ENCODE measurements at regions not wholly inside any gene's neighbourhood (a gene's known extent, or its start where the extent isn't known, plus 50 kb on each side); places are given as distances from the start of the nearest gene placed in this dataset.

DNA sequence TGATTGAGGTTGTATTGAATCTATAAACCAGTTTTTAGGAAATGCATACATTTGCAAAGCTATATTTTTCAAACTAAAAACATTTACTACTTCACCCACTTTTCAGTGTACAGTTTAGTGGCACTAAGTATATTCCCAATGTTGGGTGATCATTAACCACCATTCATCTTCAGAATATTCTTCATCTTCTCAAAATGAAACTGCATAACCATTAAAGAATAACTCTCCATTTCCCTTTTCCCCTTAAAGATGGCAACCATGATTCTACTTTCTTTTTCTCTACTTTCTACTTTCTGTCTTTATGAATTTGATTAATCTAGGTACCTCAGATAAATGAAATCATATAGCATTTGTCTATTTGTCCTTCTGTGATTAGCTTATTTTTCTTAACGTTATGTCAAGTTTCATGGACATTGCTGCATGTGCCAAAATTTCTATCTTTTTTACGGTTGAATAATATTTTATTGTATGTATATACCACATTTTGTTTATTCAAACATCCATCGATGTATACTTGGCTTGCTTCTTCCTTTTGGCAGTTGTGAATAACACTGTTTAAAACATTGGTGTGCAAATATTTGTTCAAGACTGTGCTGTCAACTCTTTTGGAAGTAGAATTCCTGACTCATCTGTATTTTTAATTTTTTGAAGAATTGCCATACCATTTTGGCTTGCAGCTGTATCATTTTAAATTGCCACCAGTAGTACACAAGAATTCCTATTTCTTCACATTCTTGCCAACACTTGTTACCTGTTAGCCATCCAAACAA, 104.9 kb downstream of the RPRM start:
- no peak for ATAC-seq (replicated peaks)
- no peak overlapping the region for H3K4me3 Mint-ChIP-seq
- no peak overlapping the region for H3K27ac Mint-ChIP-seq
- no peaks in the 10 kb centered on the region for H3K36me3 Mint-ChIP-seq (ENCODE audit: low read depth)
- H3K4me1 Mint-ChIP-seq = no peaks in the 10 kb centered on the region
- H3K9me3 Mint-ChIP-seq = no peaks in the 10 kb centered on the region
- H3K27me3 Mint-ChIP-seq = no peaks in the 10 kb centered on the region

DNA sequence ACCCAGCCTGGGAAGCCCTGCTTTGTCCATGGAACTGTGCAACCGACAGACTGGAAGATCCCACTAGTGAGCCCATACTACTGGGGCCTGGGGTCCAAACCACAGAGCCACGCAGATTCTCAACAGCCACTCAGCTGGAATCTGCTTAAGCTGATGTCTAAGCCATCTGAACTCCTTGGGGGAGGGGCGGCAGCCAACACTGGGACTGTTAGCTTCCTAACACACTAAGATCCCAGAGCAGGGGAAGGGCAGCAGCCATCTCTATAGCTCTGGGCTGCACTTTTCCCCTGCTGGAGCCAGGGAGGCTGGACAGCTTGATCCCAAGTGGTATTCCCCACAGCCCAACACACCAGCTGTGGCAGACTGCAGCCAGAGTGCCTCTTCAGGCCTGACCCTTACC, 118.3 kb downstream of the RPRM start:
- Mint-ChIP-seq H3K27me3 (no peaks in the 10 kb centered on the region), H3K4me3 (no peak overlapping the region), H3K27ac (no peak overlapping the region), H3K4me1 (no peaks in the 10 kb centered on the region), H3K9me3 (no peaks in the 10 kb centered on the region), H3K36me3 (ENCODE audit: low read depth) (no peaks in the 10 kb centered on the region)
- no peak for ATAC-seq (replicated peaks)

DNA sequence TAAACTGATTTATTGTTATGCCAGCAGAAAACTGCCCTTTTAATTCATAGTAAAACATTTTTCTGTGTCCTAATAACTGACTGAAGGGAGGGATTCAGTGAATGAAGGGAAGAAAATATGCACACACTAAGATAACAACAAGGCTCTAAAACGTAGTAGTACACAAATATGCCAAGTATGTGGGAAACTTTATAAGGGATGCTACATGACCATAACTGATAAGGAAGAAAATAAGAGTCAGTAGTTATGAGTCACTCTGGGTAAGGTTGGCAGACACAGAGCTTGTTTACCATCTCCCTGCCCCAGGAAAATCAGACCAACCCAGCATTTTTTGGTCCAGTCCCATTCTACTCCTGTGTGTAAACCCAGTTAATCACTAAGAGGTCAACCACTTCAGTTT, 124.2 kb downstream of the RPRM start:
- no peak for ATAC-seq (replicated peaks)
- Mint-ChIP-seq H3K27me3 (no peaks in the 10 kb centered on the region), H3K4me3 (no peak overlapping the region), H3K9me3 (peaks cover 4% of the 10 kb centered on the region), H3K27ac (no peak overlapping the region), H3K4me1 (no peaks in the 10 kb centered on the region), H3K36me3 (ENCODE audit: low read depth) (no peaks in the 10 kb centered on the region)

DNA sequence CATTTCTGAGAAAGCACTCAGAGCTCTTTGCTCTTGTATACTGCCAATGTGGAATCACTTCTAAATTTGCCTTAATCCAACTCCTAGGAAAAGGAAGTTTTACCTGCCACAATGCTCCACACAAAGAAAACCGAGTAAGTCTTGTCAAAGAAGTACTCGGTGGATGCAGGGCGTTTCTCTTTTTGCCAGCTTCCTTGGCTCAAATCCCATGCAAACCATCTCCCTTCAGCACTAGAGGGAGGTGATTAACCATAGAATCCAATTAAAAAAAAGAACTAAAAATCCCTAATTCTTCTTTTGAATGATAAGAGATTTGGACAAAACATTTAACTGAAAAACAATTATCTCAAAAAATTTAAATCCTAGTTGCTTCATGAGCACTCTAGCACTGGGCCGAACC, 129.0 kb downstream of the RPRM start:
- Mint-ChIP-seq H3K4me1 (no peaks in the 10 kb centered on the region), H3K27me3 (no peaks in the 10 kb centered on the region), H3K9me3 (peaks cover 8% of the 10 kb centered on the region), H3K27ac (no peak overlapping the region), H3K36me3 (ENCODE audit: low read depth) (no peaks in the 10 kb centered on the region), H3K4me3 (no peak overlapping the region)
- no peak for ATAC-seq (replicated peaks)

DNA sequence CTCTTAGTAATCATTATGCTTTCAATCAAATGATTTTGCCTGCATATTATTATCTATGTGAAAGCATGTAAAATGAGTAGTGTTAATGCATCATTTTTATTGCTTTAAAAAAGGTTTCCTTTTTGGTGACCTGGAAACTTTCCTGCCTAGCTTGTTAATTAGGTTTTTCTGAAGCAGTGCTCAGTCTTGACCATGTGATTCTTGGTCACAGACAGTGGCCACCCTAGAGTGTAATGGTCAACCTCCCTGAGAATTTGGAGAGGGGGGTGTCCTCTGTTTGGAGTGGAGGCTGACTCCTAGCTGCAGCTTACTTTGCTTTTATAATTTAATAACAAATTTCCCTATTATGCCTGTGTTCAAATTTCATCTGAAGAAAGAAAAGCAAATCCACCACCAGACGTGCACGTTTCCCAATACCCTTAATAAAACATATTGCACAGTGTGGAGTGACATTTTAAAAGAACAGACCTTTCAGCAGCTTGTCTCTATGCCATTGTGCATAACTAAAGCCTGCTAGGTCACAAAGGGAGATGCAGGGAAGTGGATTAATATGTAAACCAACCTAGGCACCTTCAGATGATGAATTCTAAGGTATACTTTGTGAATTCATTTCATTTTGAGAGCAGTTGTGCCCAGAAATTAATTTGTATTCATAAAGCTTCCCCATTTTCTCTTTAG, 130.6 kb downstream of the RPRM start:
- Mint-ChIP-seq H3K27me3 (no peaks in the 10 kb centered on the region), H3K27ac (no peak overlapping the region)

DNA sequence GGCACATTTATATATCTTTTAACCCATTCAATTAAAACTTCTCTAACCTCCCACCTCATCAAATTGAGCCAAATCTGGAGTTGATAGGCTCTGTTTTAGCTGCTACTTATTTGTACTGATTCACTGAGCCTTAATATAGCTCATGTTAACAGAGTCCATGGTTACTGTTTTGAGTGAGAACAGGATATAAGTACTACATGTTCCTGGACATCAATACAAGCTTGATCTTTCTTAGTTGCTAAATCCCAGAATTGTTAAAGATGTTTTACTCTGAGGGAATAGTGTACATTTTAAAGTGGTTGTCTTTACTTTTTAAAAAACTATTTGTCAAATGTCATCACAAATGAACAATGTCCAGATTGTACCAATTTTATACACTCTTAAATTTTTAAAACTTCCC, 157.7 kb downstream of the RPRM start:
- Mint-ChIP-seq H3K4me1 (no peaks in the 10 kb centered on the region), H3K36me3 (ENCODE audit: low read depth) (no peaks in the 10 kb centered on the region), H3K4me3 (no peak overlapping the region), H3K27ac (no peak overlapping the region), H3K27me3 (no peaks in the 10 kb centered on the region), H3K9me3 (peaks cover 8% of the 10 kb centered on the region)
- no peak for ATAC-seq (replicated peaks)

More for the DNA sequence above, 130.6 kb downstream of the RPRM start:
- H3K36me3 Mint-ChIP-seq (ENCODE audit: low read depth) = no peaks in the 10 kb centered on the region
- peaks cover 8% of the 10 kb centered on the region for H3K9me3 Mint-ChIP-seq
- H3K4me1 Mint-ChIP-seq = no peaks in the 10 kb centered on the region
- no peak overlapping the region for H3K4me3 Mint-ChIP-seq
- ATAC-seq (replicated peaks) = no peak

DNA sequence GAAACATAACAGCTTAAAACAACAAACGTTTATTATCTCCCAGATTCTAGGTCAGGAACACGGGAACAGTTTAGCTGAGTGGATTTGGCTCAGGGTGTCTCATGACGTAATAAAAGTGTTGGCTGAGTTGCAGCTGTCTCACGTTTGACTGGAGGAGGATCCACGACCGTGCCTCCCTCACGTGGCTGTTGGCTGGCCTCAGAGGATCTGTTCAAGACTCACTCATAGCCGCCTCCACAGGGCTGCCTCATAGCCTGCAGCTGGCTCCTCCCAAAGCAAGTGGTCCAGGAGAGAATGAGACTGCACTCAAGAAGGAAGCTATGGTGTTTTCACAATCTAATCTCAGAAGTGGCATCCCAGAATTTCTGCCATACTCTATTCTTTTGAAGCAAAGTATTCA, 167.1 kb downstream of the RPRM start:
- Mint-ChIP-seq H3K27me3 (no peaks in the 10 kb centered on the region), H3K9me3 (peaks cover 3% of the 10 kb centered on the region), H3K4me3 (no peak overlapping the region), H3K27ac (no peak overlapping the region), H3K4me1 (no peaks in the 10 kb centered on the region), H3K36me3 (ENCODE audit: low read depth) (no peaks in the 10 kb centered on the region)
- ATAC-seq (replicated peaks) = no peak

DNA sequence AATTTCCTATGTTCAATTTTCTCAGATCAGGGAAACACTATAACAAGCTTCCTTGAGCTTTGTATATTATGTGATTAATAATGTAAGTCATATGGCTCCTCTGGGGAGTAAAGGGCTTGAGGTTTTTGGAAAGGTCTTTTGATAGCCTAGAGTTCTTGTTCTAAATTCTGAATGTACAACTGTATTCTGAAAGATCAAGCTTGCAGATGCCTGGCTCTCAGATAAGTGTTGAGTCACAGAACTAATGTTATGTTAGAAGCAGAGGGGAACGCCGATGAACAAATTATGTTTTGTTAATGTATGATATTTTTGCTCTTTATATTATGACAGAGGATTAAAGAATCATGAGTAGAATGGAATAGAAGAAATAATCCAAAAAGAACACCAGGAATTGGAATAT, 170.1 kb downstream of the RPRM start:
- Mint-ChIP-seq H3K36me3 (ENCODE audit: low read depth) (no peaks in the 10 kb centered on the region), H3K27ac (no peak overlapping the region), H3K9me3 (no peaks in the 10 kb centered on the region), H3K4me3 (no peak overlapping the region), H3K27me3 (no peaks in the 10 kb centered on the region), H3K4me1 (no peaks in the 10 kb centered on the region)
- no peak for ATAC-seq (replicated peaks)

DNA sequence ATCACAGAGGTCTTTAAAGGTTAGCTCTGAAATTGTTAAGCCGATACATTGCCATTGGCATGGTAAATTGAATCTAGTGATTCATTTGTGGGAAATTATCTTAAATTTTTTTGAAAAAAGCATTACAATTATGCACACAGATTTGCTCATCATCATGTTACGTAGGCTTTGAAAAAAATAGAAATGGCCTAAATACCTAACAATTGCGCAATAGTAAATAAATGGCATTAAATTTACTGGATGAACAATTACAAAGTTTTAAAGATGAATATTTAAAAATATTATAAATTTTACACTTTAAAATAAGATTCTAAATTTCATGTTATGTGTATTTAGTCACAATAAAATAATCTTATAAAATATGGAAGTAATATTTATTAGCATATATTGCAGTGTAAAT, 171.3 kb downstream of the RPRM start:
- ATAC-seq (replicated peaks) = no peak
- no peaks in the 10 kb centered on the region for H3K9me3 Mint-ChIP-seq
- no peaks in the 10 kb centered on the region for H3K4me1 Mint-ChIP-seq
- no peak overlapping the region for H3K27ac Mint-ChIP-seq
- no peaks in the 10 kb centered on the region for H3K36me3 Mint-ChIP-seq (ENCODE audit: low read depth)
- H3K4me3 Mint-ChIP-seq = no peak overlapping the region
- H3K27me3 Mint-ChIP-seq = no peaks in the 10 kb centered on the region

DNA sequence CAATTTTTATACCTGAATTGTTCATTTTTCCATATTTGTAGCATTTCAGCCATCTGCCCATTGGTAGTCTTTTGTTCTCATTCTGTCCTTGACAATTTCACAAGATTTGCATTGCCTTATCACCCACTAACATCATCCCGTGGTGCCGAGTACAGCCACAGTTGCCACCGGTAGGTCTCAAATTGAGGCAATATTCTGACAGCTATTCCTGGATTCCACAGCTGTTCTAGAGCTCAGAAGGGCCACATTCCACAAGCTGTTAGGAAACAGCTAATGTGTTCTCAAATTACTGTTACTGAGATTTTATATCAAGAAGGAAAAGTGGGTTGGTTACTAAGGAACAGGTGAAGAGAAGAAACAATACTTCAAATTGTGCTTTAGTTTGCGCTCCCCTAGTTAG, 178.8 kb downstream of the RPRM start:
- H3K27ac Mint-ChIP-seq = no peak overlapping the region
- no peaks in the 10 kb centered on the region for H3K36me3 Mint-ChIP-seq (ENCODE audit: low read depth)
- no peak overlapping the region for H3K4me3 Mint-ChIP-seq
- no peaks in the 10 kb centered on the region for H3K9me3 Mint-ChIP-seq
- H3K4me1 Mint-ChIP-seq = no peaks in the 10 kb centered on the region
- no peaks in the 10 kb centered on the region for H3K27me3 Mint-ChIP-seq
- no peak for ATAC-seq (replicated peaks)

DNA sequence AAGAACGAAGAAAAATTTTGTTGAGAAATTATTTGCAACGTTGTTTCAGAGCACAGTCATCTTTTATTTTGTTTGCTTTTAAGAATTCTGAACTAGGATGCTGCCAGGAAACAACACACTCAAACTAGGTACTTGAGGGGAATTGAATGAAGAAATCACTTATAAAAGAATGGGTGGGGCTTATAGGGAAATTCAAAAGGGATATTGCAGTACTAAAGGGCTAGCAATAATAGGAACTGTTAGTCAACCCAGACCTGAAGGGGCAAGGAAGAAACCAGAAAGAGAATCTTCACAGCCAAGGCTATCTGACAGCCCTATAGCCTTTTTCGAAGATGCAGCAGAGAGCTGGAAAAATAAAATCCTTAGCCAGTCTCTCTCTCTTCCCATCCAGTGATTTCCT, 179.3 kb downstream of the RPRM start:
- H3K4me3 Mint-ChIP-seq = no peak overlapping the region
- H3K4me1 Mint-ChIP-seq = no peaks in the 10 kb centered on the region
- H3K9me3 Mint-ChIP-seq = no peaks in the 10 kb centered on the region
- no peak for ATAC-seq (replicated peaks)
- H3K27ac Mint-ChIP-seq = no peak overlapping the region
- H3K36me3 Mint-ChIP-seq (ENCODE audit: low read depth) = no peaks in the 10 kb centered on the region
- no peaks in the 10 kb centered on the region for H3K27me3 Mint-ChIP-seq

DNA sequence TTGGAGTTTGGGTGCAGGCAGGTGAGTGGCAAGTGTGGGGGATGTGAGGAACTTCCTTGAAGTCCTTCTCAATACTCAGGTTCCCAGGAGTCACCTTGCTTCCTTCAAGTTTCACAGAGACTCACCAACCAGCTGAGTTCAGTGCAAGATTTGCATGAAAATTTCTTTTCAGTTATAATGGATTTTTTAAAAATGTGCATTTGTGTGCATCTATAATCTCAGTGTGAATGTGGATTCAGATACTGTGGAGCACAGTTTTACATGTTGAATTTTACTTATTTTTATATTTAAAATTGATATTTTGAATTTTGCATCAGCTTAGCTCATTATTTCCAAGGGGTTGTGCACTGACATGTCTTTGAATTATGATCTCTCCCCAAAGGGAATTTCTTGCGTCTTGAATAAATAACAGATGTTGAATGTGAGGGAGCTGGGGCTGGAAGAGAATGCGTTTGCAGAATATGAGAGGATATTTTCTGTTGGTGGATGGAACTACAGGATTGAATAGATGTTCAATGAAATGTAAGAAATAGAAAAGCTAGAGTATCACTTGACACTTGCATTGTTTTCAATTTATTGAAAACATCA, 184.3 kb downstream of the RPRM start:
- H3K27ac Mint-ChIP-seq = no peak overlapping the region
- no peaks in the 10 kb centered on the region for H3K4me1 Mint-ChIP-seq
- no peaks in the 10 kb centered on the region for H3K36me3 Mint-ChIP-seq (ENCODE audit: low read depth)
- no peaks in the 10 kb centered on the region for H3K9me3 Mint-ChIP-seq
- no peak overlapping the region for H3K4me3 Mint-ChIP-seq
- no peak for ATAC-seq (replicated peaks)
- H3K27me3 Mint-ChIP-seq = no peaks in the 10 kb centered on the region

DNA sequence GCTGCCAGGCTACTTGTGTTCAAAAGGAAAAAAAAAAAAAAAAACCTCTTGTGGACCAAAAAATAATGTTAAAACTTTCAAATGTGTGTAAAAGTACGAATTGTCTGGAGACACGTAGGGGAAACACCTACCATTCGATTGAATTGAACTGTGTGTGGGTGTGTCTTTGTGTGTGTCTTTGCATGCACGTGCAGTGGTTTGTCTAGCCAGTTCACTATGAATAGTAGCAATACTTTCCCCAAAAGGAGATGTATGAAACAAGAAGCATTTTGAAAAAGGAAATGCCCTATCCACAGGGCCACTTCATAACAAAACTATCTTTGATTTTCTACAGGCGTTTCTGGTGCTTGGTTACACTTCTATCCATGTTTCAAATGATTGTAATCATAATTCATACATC, 186.8 kb downstream of the RPRM start:
- Mint-ChIP-seq H3K4me3 (no peak overlapping the region), H3K4me1 (no peaks in the 10 kb centered on the region), H3K36me3 (ENCODE audit: low read depth) (no peaks in the 10 kb centered on the region), H3K9me3 (no peaks in the 10 kb centered on the region), H3K27ac (no peak overlapping the region), H3K27me3 (peaks cover 7% of the 10 kb centered on the region)
- no peak for ATAC-seq (replicated peaks)

DNA sequence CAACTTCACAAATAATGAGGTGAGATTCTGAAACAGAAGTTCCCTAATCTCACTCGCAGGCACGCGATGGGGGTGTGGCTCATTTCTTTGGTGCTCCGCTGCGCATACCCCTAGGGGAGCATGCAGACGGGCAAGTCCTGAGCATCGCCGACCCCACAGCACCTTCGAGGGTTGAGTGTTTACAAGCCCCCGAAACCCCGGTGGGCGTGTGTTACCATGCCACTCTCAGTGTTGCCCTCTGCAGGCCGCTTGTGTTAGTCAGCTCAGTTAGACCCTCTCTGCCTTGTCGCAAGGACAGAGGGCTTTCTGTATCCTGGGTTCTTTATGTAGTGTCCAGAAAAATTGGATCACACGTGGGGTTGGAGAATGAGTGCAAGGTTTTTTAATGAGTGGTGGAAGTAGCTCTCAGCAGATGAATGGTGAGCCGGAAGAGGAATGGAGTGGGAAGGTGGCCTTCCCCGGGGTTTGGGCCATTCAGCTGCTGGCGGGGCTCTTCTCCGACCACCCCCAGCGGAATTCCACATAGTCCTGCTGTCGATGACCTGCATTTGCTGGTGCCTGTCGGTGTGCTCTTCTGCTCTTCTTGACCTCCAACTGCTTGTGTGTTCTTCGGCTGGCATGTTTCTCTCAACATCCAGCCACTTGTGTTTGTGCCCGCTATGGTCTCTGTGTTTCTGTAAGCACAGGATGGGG, 191.3 kb downstream of the RPRM start:
- no peaks in the 10 kb centered on the region for H3K4me1 Mint-ChIP-seq
- no peak for ATAC-seq (replicated peaks)

More for the DNA sequence above, 191.3 kb downstream of the RPRM start:
- no peaks in the 10 kb centered on the region for H3K36me3 Mint-ChIP-seq (ENCODE audit: low read depth)
- peaks cover 7% of the 10 kb centered on the region for H3K27me3 Mint-ChIP-seq
- no peak overlapping the region for H3K4me3 Mint-ChIP-seq
- no peak overlapping the region for H3K27ac Mint-ChIP-seq
- peaks cover under 1% of the 10 kb centered on the region for H3K9me3 Mint-ChIP-seq
